SK-N-SH treated with all-trans-retinoic acid at 6 μM for 48 hours (cell line): ENCODE measurements at regions not wholly inside any gene's neighbourhood (a gene's known extent, or its start where the extent isn't known, plus 50 kb on each side); places are given as distances from the start of the nearest gene placed in this dataset.

Experiments used
- ATAC-seq: fragments of 200-7000 bp; cut with Tn5 transposase; 3 replicates; pipeline ENCODE4 v1.9.1; 2020; ENCODE audit warnings: mild to moderate bottlenecking, moderate library complexity
- CSDC2 ChIP-seq: fragments of 250-450 bp; sonication (Bioruptor Pico); IDR thresholded peaks from 2 replicates; pipeline ENCODE4 v1.5.0; 2020; ENCODE audit warnings: mild to moderate bottlenecking, moderate library complexity
- CSRNP3 ChIP-seq: fragments of 250-450 bp; sonication (Bioruptor Pico); IDR thresholded peaks from 2 replicates; pipeline ENCODE4 v1.5.1; 2021; ENCODE audit warnings: mild to moderate bottlenecking, moderate library complexity
- ESRRG ChIP-seq: fragments of 250-450 bp; sonication (Bioruptor Pico); IDR thresholded peaks from 2 replicates; pipeline ENCODE4 v1.6.1; 2021; ENCODE audit warnings: mild to moderate bottlenecking
- GLIS3 ChIP-seq: fragments of 250-450 bp; sonication (Bioruptor Pico); IDR thresholded peaks from 2 replicates; pipeline ENCODE4 v1.5.0; 2020; ENCODE audit warnings: mild to moderate bottlenecking, moderate library complexity
- ISL1 ChIP-seq: fragments of 250-450 bp; sonication (Bioruptor Pico); IDR thresholded peaks from 2 replicates; pipeline ENCODE4 v2.1.2; 2022; ENCODE audit warnings: mild to moderate bottlenecking, moderate library complexity
- OSR1 ChIP-seq: fragments of 250-450 bp; sonication (Bioruptor Pico); IDR thresholded peaks from 2 replicates; pipeline ENCODE4 v1.8.0; 2022; ENCODE audit warnings: moderate library complexity, mild to moderate bottlenecking, inconsistent platforms
- PPARA ChIP-seq: fragments of 250-450 bp; sonication (Bioruptor Pico); IDR thresholded peaks from 2 replicates; pipeline ENCODE4 v1.5.0; 2020; ENCODE audit warnings: mild to moderate bottlenecking, borderline replicate concordance
- RARB ChIP-seq: fragments of 250-450 bp; sonication (Bioruptor Pico); IDR thresholded peaks from 2 replicates; pipeline ENCODE4 v1.8.0; 2021; ENCODE audit warnings: mild to moderate bottlenecking, moderate library complexity
- SNAI2 ChIP-seq: fragments of 250-450 bp; sonication (Bioruptor Pico); IDR thresholded peaks from 2 replicates; pipeline ENCODE4 v1.5.0; 2020; ENCODE audit warnings: mild to moderate bottlenecking, moderate library complexity
- TCF4 ChIP-seq: fragments of 250-450 bp; sonication (Bioruptor Pico); IDR thresholded peaks from 2 replicates; pipeline ENCODE4 v1.8.0; 2021; ENCODE audit warnings: mild to moderate bottlenecking, moderate library complexity, borderline replicate concordance
- TOX ChIP-seq: fragments of 250-450 bp; sonication (Bioruptor Pico); IDR thresholded peaks from 2 replicates; pipeline ENCODE4 v1.8.0; 2021; ENCODE audit warnings: mild to moderate bottlenecking, moderate library complexity, borderline replicate concordance
- ZC3H10 ChIP-seq: fragments of 250-450 bp; sonication (Bioruptor Pico); IDR thresholded peaks from 2 replicates; pipeline ENCODE4 v1.5.1; 2021; ENCODE audit warnings: mild to moderate bottlenecking, moderate library complexity
- ZFP3 ChIP-seq: fragments of 250-450 bp; sonication (Bioruptor Pico); IDR thresholded peaks from 2 replicates; pipeline ENCODE4 v1.5.0; 2020; ENCODE audit warnings: mild to moderate bottlenecking, moderate library complexity
- ZFP30 ChIP-seq: fragments of 450-650 bp; formaldehyde crosslinking; IDR thresholded peaks from 2 replicates; pipeline ENCODE4 v1.5.0; 2022; ENCODE audit warnings: mild to moderate bottlenecking, moderate library complexity
- ZNF565 ChIP-seq: fragments of 450-650 bp; formaldehyde crosslinking; conservative IDR thresholded peaks from 2 replicates; pipeline ENCODE4 v1.5.0; 2020; ENCODE audit warnings: low read depth, mild to moderate bottlenecking, moderate library complexity
- ZNF70 ChIP-seq: fragments of 450-650 bp; formaldehyde crosslinking; IDR thresholded peaks from 2 replicates; pipeline ENCODE4 v1.5.0; 2020; ENCODE audit warnings: mild to moderate bottlenecking, moderate library complexity
- ZNF8 ChIP-seq: fragments of 450-650 bp; formaldehyde crosslinking; IDR thresholded peaks from 2 replicates; pipeline ENCODE4 v1.5.0; 2020; ENCODE audit warnings: mild to moderate bottlenecking, moderate library complexity
- TF ChIP-seq, protein P1 (sequence below): fragments of 250-450 bp; sonication (Bioruptor Pico); IDR thresholded peaks from 2 replicates; pipeline ENCODE4 v1.5.1; 2020; ENCODE audit warnings: low read depth, mild to moderate bottlenecking, moderate library complexity
- TF ChIP-seq, protein P2 (sequence below): fragments of 250-450 bp; sonication (Bioruptor Pico); IDR thresholded peaks from 2 replicates; pipeline ENCODE4 v1.8.0; 2021; ENCODE audit warnings: low read depth, mild to moderate bottlenecking, moderate library complexity, borderline replicate concordance
- TF ChIP-seq, protein P3 (sequence below): fragments of 250-450 bp; sonication (Bioruptor Pico); IDR thresholded peaks from 2 replicates; pipeline ENCODE4 v1.8.0; 2020; ENCODE audit warnings: mild to moderate bottlenecking, moderate library complexity, borderline replicate concordance
- TF ChIP-seq, protein P4 (sequence below): fragments of 250-450 bp; sonication (Bioruptor Pico); IDR thresholded peaks from 2 replicates; pipeline ENCODE4 v1.5.0; 2020; ENCODE audit warnings: mild to moderate bottlenecking, moderate library complexity

DNA sequence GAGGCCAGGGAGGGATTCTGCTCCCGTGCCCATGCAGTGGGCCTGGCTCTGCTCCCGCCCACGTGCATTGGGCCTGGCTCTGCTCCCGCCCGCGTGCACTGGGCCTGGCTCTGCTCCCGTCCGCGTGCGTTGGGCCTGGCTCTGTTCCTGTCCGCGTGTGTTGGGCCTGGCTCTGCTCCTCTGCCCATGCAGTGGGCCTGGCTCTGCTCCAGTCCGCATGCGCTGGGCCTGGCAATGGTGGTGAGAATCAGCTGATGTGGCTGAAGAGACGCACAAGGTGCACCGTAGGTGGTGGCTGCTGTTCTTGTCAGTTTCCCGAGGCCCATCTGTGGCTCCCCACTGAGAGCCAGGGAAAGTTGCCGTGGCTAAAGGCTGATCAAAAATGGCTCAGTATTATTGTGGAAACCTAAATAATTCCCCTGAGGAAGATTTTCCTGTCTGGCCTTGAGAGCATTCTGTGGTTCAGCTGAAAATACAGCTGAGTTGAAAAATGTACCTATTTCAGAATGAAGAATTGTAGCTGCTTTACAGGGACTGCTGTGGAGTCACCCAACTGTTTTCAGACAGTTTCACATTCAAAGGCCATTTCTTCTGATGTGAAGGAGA, 572.4 kb downstream of the GLRX3 start (continued):
- TF ChIP-seq, protein P1, sequence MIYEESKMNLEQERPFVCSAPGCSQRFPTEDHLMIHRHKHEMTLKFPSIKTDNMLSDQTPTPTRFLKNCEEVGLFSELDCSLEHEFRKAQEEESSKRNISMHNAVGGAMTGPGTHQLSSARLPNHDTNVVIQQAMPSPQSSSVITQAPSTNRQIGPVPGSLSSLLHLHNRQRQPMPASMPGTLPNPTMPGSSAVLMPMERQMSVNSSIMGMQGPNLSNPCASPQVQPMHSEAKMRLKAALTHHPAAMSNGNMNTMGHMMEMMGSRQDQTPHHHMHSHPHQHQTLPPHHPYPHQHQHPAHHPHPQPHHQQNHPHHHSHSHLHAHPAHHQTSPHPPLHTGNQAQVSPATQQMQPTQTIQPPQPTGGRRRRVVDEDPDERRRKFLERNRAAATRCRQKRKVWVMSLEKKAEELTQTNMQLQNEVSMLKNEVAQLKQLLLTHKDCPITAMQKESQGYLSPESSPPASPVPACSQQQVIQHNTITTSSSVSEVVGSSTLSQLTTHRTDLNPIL: no peak
- TF ChIP-seq ZNF8: no peak

- no peak for ATAC-seq
- no peak for TF ChIP-seq CSRNP3
- TF ChIP-seq ZNF8: no peak
- no peak for TF ChIP-seq ZNF565 (CRISPR knock-in tag)
Observed at GRCh38 chr10:130709415-130709814, 573.2 kb downstream of the GLRX3 start.

DNA sequence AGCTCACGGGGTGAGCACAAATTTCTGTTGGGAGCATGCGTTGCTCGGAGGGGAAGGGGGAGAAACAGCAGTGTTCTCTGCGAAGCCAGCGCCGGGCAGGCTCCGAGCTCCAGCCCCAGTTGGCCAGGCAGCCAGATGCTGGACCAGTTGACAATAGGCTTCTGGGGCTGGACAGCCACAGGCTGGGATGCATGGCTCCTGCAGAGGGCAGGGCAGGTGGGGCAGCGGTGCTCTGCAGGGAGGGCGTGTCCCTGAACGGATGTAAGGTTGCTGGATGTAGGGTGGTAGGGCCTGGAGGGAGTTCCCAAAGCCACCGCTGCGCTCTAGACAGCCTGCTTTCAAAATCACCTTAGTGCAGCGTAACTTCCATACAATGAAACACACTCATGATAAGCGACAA, 574.9 kb downstream of the GLRX3 start:
- TF ChIP-seq ESRRG (CRISPR knock-in tag): no peak
- no peak for TF ChIP-seq ZNF70 (CRISPR knock-in tag)
- no peak for TF ChIP-seq ISL1 (CRISPR knock-in tag)
- TF ChIP-seq TOX (CRISPR knock-in tag): no peak
- no peak for TF ChIP-seq ZNF565 (CRISPR knock-in tag)
- no peak for TF ChIP-seq GLIS3 (CRISPR knock-in tag)
- TF ChIP-seq, protein P2, sequence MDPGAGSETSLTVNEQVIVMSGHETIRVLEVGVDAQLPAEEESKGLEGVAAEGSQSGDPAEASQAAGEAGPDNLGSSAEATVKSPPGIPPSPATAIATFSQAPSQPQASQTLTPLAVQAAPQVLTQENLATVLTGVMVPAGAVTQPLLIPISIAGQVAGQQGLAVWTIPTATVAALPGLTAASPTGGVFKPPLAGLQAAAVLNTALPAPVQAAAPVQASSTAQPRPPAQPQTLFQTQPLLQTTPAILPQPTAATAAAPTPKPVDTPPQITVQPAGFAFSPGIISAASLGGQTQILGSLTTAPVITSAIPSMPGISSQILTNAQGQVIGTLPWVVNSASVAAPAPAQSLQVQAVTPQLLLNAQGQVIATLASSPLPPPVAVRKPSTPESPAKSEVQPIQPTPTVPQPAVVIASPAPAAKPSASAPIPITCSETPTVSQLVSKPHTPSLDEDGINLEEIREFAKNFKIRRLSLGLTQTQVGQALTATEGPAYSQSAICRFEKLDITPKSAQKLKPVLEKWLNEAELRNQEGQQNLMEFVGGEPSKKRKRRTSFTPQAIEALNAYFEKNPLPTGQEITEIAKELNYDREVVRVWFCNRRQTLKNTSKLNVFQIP (CRISPR knock-in tag): no peak
- no peak for TF ChIP-seq ZC3H10 (CRISPR knock-in tag)
- TF ChIP-seq SNAI2 (CRISPR knock-in tag): no peak
- TF ChIP-seq ZNF8: no peak
- no peak for TF ChIP-seq CSDC2 (CRISPR knock-in tag)
- TF ChIP-seq, protein P3, sequence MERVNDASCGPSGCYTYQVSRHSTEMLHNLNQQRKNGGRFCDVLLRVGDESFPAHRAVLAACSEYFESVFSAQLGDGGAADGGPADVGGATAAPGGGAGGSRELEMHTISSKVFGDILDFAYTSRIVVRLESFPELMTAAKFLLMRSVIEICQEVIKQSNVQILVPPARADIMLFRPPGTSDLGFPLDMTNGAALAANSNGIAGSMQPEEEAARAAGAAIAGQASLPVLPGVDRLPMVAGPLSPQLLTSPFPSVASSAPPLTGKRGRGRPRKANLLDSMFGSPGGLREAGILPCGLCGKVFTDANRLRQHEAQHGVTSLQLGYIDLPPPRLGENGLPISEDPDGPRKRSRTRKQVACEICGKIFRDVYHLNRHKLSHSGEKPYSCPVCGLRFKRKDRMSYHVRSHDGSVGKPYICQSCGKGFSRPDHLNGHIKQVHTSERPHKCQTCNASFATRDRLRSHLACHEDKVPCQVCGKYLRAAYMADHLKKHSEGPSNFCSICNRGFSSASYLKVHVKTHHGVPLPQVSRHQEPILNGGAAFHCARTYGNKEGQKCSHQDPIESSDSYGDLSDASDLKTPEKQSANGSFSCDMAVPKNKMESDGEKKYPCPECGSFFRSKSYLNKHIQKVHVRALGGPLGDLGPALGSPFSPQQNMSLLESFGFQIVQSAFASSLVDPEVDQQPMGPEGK (CRISPR knock-in tag): no peak
- TF ChIP-seq ZFP30 (CRISPR knock-in tag): no peak
- no peak for TF ChIP-seq TCF4 (CRISPR knock-in tag)
- TF ChIP-seq, all 23 proteins: peak for 0
- ATAC-seq: no peak

- ATAC-seq: no peak
- TF ChIP-seq, protein P4, sequence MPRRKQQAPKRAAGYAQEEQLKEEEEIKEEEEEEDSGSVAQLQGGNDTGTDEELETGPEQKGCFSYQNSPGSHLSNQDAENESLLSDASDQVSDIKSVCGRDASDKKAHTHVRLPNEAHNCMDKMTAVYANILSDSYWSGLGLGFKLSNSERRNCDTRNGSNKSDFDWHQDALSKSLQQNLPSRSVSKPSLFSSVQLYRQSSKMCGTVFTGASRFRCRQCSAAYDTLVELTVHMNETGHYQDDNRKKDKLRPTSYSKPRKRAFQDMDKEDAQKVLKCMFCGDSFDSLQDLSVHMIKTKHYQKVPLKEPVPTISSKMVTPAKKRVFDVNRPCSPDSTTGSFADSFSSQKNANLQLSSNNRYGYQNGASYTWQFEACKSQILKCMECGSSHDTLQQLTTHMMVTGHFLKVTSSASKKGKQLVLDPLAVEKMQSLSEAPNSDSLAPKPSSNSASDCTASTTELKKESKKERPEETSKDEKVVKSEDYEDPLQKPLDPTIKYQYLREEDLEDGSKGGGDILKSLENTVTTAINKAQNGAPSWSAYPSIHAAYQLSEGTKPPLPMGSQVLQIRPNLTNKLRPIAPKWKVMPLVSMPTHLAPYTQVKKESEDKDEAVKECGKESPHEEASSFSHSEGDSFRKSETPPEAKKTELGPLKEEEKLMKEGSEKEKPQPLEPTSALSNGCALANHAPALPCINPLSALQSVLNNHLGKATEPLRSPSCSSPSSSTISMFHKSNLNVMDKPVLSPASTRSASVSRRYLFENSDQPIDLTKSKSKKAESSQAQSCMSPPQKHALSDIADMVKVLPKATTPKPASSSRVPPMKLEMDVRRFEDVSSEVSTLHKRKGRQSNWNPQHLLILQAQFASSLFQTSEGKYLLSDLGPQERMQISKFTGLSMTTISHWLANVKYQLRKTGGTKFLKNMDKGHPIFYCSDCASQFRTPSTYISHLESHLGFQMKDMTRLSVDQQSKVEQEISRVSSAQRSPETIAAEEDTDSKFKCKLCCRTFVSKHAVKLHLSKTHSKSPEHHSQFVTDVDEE: no peak
- no peak for TF ChIP-seq OSR1 (CRISPR knock-in tag)
- no peak for TF ChIP-seq ISL1 (CRISPR knock-in tag)
- TF ChIP-seq ZNF70 (CRISPR knock-in tag): no peak
- TF ChIP-seq SNAI2 (CRISPR knock-in tag): no peak
- TF ChIP-seq, protein P2 (CRISPR knock-in tag): no peak
- no peak for TF ChIP-seq TOX (CRISPR knock-in tag)
- TF ChIP-seq ZC3H10 (CRISPR knock-in tag): no peak
- TF ChIP-seq PPARA (CRISPR knock-in tag): no peak
- TF ChIP-seq, protein P3 (CRISPR knock-in tag): no peak
- TF ChIP-seq CSDC2 (CRISPR knock-in tag): no peak
- TF ChIP-seq ZNF565 (CRISPR knock-in tag): no peak
- TF ChIP-seq ESRRG (CRISPR knock-in tag): no peak
- no peak for TF ChIP-seq RARB
- TF ChIP-seq ZFP3: no peak
- no peak for TF ChIP-seq ZFP30 (CRISPR knock-in tag)
- no peak for TF ChIP-seq GLIS3 (CRISPR knock-in tag)
- TF ChIP-seq ZNF8: no peak
- TF ChIP-seq, all 23 proteins: peak for 0
Observed at GRCh38 chr10:130713135-130713534, 576.9 kb downstream of the GLRX3 start.
